ENCODE measurements at regions not wholly inside any gene's neighbourhood (a gene's known extent, or its start where the extent isn't known, plus 50 kb on each side); places are given as distances from the start of the nearest gene placed in this dataset.

DNA sequence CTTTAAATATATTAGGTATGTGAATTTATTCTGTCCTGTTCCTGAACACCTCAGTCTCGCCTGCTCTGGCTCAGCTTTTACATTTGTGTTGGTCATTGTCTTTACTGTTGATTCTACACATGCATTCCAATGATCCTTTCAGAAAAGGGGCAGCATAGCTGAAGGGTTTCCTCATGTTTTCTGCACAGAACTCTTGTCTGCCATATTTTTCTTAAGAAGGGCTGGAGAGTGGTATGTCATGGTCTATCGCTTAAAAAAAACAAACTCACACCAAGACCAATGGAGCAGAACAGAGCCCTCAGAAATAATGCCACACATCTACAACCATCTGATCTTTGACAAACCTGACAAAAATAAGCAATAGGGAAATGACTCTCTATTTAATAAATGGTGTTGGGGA lies 215.8 kb upstream of the HSFY2 start:
- TF ChIP-seq, protein P1, sequence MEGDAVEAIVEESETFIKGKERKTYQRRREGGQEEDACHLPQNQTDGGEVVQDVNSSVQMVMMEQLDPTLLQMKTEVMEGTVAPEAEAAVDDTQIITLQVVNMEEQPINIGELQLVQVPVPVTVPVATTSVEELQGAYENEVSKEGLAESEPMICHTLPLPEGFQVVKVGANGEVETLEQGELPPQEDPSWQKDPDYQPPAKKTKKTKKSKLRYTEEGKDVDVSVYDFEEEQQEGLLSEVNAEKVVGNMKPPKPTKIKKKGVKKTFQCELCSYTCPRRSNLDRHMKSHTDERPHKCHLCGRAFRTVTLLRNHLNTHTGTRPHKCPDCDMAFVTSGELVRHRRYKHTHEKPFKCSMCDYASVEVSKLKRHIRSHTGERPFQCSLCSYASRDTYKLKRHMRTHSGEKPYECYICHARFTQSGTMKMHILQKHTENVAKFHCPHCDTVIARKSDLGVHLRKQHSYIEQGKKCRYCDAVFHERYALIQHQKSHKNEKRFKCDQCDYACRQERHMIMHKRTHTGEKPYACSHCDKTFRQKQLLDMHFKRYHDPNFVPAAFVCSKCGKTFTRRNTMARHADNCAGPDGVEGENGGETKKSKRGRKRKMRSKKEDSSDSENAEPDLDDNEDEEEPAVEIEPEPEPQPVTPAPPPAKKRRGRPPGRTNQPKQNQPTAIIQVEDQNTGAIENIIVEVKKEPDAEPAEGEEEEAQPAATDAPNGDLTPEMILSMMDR (IDR thresholded peaks at IDR 0.05), result no peak
- no peak for TF ChIP-seq EZH2 (IDR thresholded peaks at IDR 0.05; ENCODE audit: borderline replicate concordance, insufficient read depth, low read depth, low read length, poor library complexity, severe bottlenecking)
